GM12874 (cell line): ENCODE measurements at regions not wholly inside any gene's neighbourhood (a gene's known extent, or its start where the extent isn't known, plus 50 kb on each side); places are given as distances from the start of the nearest gene placed in this dataset.

Source experiments
- CTCF ChIP-seq: IDR thresholded peaks from 2 replicates; pipeline ENCODE4 v1.5.1; 2011; ENCODE audit warnings: low read depth, mild to moderate bottlenecking, control low read depth, low read length, moderate library complexity; ENCODE audit not compliant: insufficient read depth

- no peak for TF ChIP-seq CTCF
These were observed 111.5 kb upstream of the SLCO3A1 start for GRCh38 chr15:91741986-91742385.

GRCh38 chr15:91751611-91752010, 101.9 kb upstream of the SLCO3A1 start:
- TF ChIP-seq CTCF, result no peak

- TF ChIP-seq CTCF, result no peak
These were observed 101.3 kb upstream of the SLCO3A1 start for GRCh38 chr15:91752081-91752785.

- TF ChIP-seq CTCF, result no peak
These were observed 93.9 kb upstream of the SLCO3A1 start for GRCh38 chr15:91759560-91759959.

- no peak for TF ChIP-seq CTCF
These were observed 87.8 kb upstream of the SLCO3A1 start for GRCh38 chr15:91765660-91766059.

GRCh38 chr15:91769476-91769875, 84.0 kb upstream of the SLCO3A1 start:
- no peak for TF ChIP-seq CTCF

- TF ChIP-seq CTCF, result no peak
These were observed 83.6 kb upstream of the SLCO3A1 start for GRCh38 chr15:91769894-91770293.
